H9 (cell line): ENCODE measurements at regions not wholly inside any gene's neighbourhood (a gene's known extent, or its start where the extent isn't known, plus 50 kb on each side); places are given as distances from the start of the nearest gene placed in this dataset.

Source experiments
- DNase-seq: peaks from one replicate; pipeline ENCODE4 v3.0.0-alpha.2; 2017
- H2AFZ ChIP-seq: one replicate; pipeline ENCODE4 v1.6.1; 2013; ENCODE audit warnings: mild to moderate bottlenecking, low read length, control low read depth, moderate library complexity
- H2AK5ac ChIP-seq: 2 replicates; pipeline ENCODE4 v1.6.1; 2013; ENCODE audit warnings: low read length, control low read depth, mixed read lengths; ENCODE audit not compliant: insufficient read length
- H2BK120ac ChIP-seq: one replicate; pipeline ENCODE4 v1.6.1; 2013; ENCODE audit warnings: low read depth, mild to moderate bottlenecking, low read length, control low read depth, inconsistent platforms; ENCODE audit not compliant: poor library complexity, severe bottlenecking
- H2BK12ac ChIP-seq: 2 replicates; pipeline ENCODE4 v1.6.1; 2013; ENCODE audit warnings: low read length, control low read depth, mixed read lengths, low read depth; ENCODE audit not compliant: insufficient read length
- H2BK15ac ChIP-seq: 2 replicates; pipeline ENCODE4 v1.6.1; 2013; ENCODE audit warnings: low read depth, low read length, control low read depth
- H2BK20ac ChIP-seq: one replicate; pipeline ENCODE4 v1.6.1; 2013; ENCODE audit warnings: low read depth, mild to moderate bottlenecking, low read length, control low read depth, inconsistent platforms; ENCODE audit not compliant: poor library complexity, severe bottlenecking
- H2BK5ac ChIP-seq: 2 replicates; pipeline ENCODE4 v1.6.1; 2013; ENCODE audit warnings: low read length, control low read depth, mixed read lengths; ENCODE audit not compliant: insufficient read length
- H3K14ac ChIP-seq: 2 replicates; pipeline ENCODE4 v1.6.1; 2013; ENCODE audit warnings: low read length, control low read depth; ENCODE audit not compliant: insufficient read depth
- H3K18ac ChIP-seq: 2 replicates; pipeline ENCODE4 v1.6.1; 2013; ENCODE audit warnings: low read depth, mild to moderate bottlenecking, mixed read lengths, low read length, control low read depth; ENCODE audit not compliant: insufficient read length
- H3K23ac ChIP-seq: 2 replicates; pipeline ENCODE4 v1.6.1; 2013; ENCODE audit warnings: low read length, control low read depth, mixed read lengths, low read depth; ENCODE audit not compliant: insufficient read length
- H3K23me2 ChIP-seq: 2 replicates; pipeline ENCODE4 v1.6.1; 2013; ENCODE audit warnings: low read depth, mild to moderate bottlenecking, mixed read lengths, low read length, control low read depth; ENCODE audit not compliant: insufficient read length, poor library complexity, severe bottlenecking
- H3K27ac ChIP-seq: 2 replicates; pipeline ENCODE4 v1.5.1; 2013; ENCODE audit warnings: low read length, control low read depth, mixed read lengths, low read depth; ENCODE audit not compliant: insufficient read length
- H3K27me3 ChIP-seq: 2 replicates; pipeline ENCODE4 v1.6.1; 2013; ENCODE audit warnings: low read length, control low read depth, inconsistent platforms; ENCODE audit not compliant: insufficient read depth
- H3K4ac ChIP-seq: 2 replicates; pipeline ENCODE4 v1.6.1; 2013; ENCODE audit warnings: low read depth, mild to moderate bottlenecking, control low read depth, inconsistent platforms, low read length, moderate library complexity
- H3K4me1 ChIP-seq: 2 replicates; pipeline ENCODE4 v1.6.1; 2013; ENCODE audit warnings: low read length, control low read depth, inconsistent platforms; ENCODE audit not compliant: insufficient read depth
- H3K4me2 ChIP-seq: 2 replicates; pipeline ENCODE4 v1.6.1; 2013; ENCODE audit warnings: low read length, control low read depth, mixed read lengths; ENCODE audit not compliant: insufficient read length, insufficient read depth
- H3K56ac ChIP-seq: 2 replicates; pipeline ENCODE4 v1.6.1; 2013; ENCODE audit warnings: low read depth, mild to moderate bottlenecking, mixed read lengths, low read length, control low read depth; ENCODE audit not compliant: insufficient read length
- H3K79me1 ChIP-seq: 2 replicates; pipeline ENCODE4 v1.6.1; 2013; ENCODE audit warnings: low read depth, mild to moderate bottlenecking, moderate library complexity, low read length, control low read depth, inconsistent platforms; ENCODE audit not compliant: insufficient read depth, poor library complexity, severe bottlenecking
- H3K79me2 ChIP-seq: 2 replicates; pipeline ENCODE4 v1.6.1; 2013; ENCODE audit warnings: low read length, control low read depth, inconsistent platforms; ENCODE audit not compliant: insufficient read depth
- H3K9ac ChIP-seq: 2 replicates; pipeline ENCODE4 v1.6.1; 2013; ENCODE audit warnings: low read length, control low read depth, mixed read lengths; ENCODE audit not compliant: insufficient read length; ENCODE audit errors: extremely low read depth
- H3K9me3 ChIP-seq: one replicate; pipeline ENCODE4 v1.6.1; 2013; ENCODE audit warnings: low read depth, low read length, inconsistent platforms; ENCODE audit not compliant: control insufficient read depth
- H3T11ph ChIP-seq: one replicate; pipeline ENCODE4 v1.6.1; 2013; ENCODE audit warnings: mild to moderate bottlenecking, low read length, control low read depth, inconsistent platforms
- H4K20me1 ChIP-seq: one replicate; pipeline ENCODE4 v1.6.1; 2013; ENCODE audit not compliant: control insufficient read depth, insufficient read length, insufficient read depth
- H4K5ac ChIP-seq: 2 replicates; pipeline ENCODE4 v1.6.1; 2013; ENCODE audit warnings: low read depth, mild to moderate bottlenecking, mixed read lengths, low read length, control low read depth; ENCODE audit not compliant: insufficient read length
- H4K8ac ChIP-seq: replicated peaks from 2 replicates; pipeline ENCODE4 v1.6.1; 2013; ENCODE audit warnings: low read length, control low read depth, mixed read lengths, low read depth; ENCODE audit not compliant: insufficient read length
- H4K91ac ChIP-seq: 2 replicates; pipeline ENCODE4 v1.6.1; 2013; ENCODE audit warnings: low read depth, mild to moderate bottlenecking, moderate library complexity, mixed read lengths, low read length, control low read depth; ENCODE audit not compliant: insufficient read length
- H3K27ac Mint-ChIP-seq, 3 experiments: 2 replicates in 2 of 3; 3 replicates in 1 of 3; pipeline ENCODE4 v1.8.0; 2020 to 2021; ENCODE audit warnings: mixed read lengths in 3 of 3, mild to moderate bottlenecking in 1 of 3, moderate library complexity in 1 of 3
- H3K27me3 Mint-ChIP-seq: 2 replicates; pipeline ENCODE4 v1.8.0; 2021; ENCODE audit warnings: low read depth, mild to moderate bottlenecking, moderate library complexity, mixed read lengths
- H3K36me3 Mint-ChIP-seq, 3 experiments: 2 replicates in 2 of 3; 3 replicates in 1 of 3; pipeline ENCODE4 v1.8.0; 2020 to 2021; ENCODE audit warnings: low read depth in 3 of 3, mixed read lengths in 3 of 3; ENCODE audit not compliant: insufficient read depth in 1 of 3
- H3K4me1 Mint-ChIP-seq, 2 experiments: 2 replicates each; pipeline ENCODE4 v1.8.0; 2020; ENCODE audit warnings: mixed read lengths in 2 of 2
- H3K4me3 Mint-ChIP-seq, 2 experiments: 2 replicates in 1 of 2; 3 replicates in 1 of 2; pipeline ENCODE4 v1.8.0; 2020 to 2021; ENCODE audit warnings: mild to moderate bottlenecking in 2 of 2, mixed read lengths in 2 of 2, moderate library complexity in 1 of 2
- H3K9me3 Mint-ChIP-seq, 2 experiments: 2 replicates in 1 of 2; 3 replicates in 1 of 2; pipeline ENCODE4 v1.8.0; 2020; ENCODE audit warnings: mild to moderate bottlenecking in 2 of 2, mixed read lengths in 2 of 2, moderate library complexity in 1 of 2
- CTCF ChIP-seq: fragments of 200-600 bp; sonication (generic); conservative IDR thresholded peaks from 3 replicates; pipeline ENCODE4 v1.8.0; 2021; ENCODE audit warnings: antibody characterized with exemption, mild to moderate bottlenecking
- WGBS: extraction: QIAGEN DNeasy Blood & Tissue Kit; methylation state at CpG from one replicate; pipeline ENCODE4 v1.1.7; 2013; ENCODE audit warnings: missing lambda C conversion rate, low lambda C conversion rate, mixed read lengths; ENCODE audit not compliant: insufficient read length; ENCODE audit errors: extremely low coverage; 5-methylcytosine and 5-hydroxymethylcytosine counted together

- DNase-seq = no peak
- Histone ChIP-seq H2BK20ac (no peak overlapping the region), H3K79me1 (no peaks in the 10 kb centered on the region), H3K18ac (no peak overlapping the region), H3K27me3 (no peaks in the 10 kb centered on the region), H3K23ac (no peak overlapping the region), H2AK5ac (no peak overlapping the region), H3K4me1 (no peaks in the 10 kb centered on the region), H3K4me2 (no peak overlapping the region), H4K8ac (no peak overlapping the region), H3K23me2 (no peaks in the 10 kb centered on the region), H3K4ac (no peak overlapping the region), H2BK15ac (no peak overlapping the region), H3T11ph (no peak overlapping the region), H2BK120ac (no peak overlapping the region), H2BK5ac (no peak overlapping the region), H3K27ac (no peak overlapping the region), H4K91ac (no peak overlapping the region), H3K9ac (no peak overlapping the region), H2AFZ (no peak overlapping the region), H4K5ac (no peak overlapping the region), H2BK12ac (no peak overlapping the region), H3K79me2 (no peaks in the 10 kb centered on the region), H4K20me1 (no peaks in the 10 kb centered on the region), H3K9me3 (no peaks in the 10 kb centered on the region), H3K14ac (no peak overlapping the region), H3K56ac (no peak overlapping the region)
- Mint-ChIP-seq H3K4me1 (no peaks in the 10 kb centered on the region), H3K4me3 (no peak overlapping the region), H3K9me3 (no peaks in the 10 kb centered on the region; a peak in 1 of 5 replicates), H3K27me3 (no peaks in the 10 kb centered on the region), H3K27ac (no peak overlapping the region), H3K36me3 (no peaks in the 10 kb centered on the region; a peak in 2 of 7 replicates)
- no CpG with 5 or more reads among the region's 1 CpG for WGBS
- no peak for TF ChIP-seq CTCF
Measured at GRCh38 chr11:43116071-43116470, 195.7 kb upstream of the API5 start.
